ENCODE measurements at regions not wholly inside any gene's neighbourhood (a gene's known extent, or its start where the extent isn't known, plus 50 kb on each side); places are given as distances from the start of the nearest gene placed in this dataset.

DNA sequence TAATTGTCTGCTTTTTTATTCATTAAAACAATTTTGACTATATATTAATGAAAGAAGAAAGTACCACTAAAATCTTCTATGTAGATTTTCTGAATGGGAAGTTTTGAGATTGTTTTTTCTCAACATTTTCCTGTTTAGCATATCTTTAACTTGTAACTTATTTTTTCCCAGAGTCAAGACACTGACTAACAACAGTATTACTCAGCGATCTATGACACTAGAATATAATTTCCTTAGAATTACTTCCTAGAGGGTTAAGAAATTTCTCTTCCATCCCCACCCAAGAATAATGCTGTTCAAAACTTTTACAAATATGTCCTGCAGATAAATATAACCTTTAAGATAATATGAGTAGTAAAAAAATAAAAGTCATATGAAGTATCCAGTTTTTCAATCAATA, 218.2 kb upstream of the NR5A2 start:
- Mint-ChIP-seq H3K9me3 (ENCODE audit: low read depth) (no peaks in the 10 kb centered on the region), H3K4me3 (ENCODE audit: low read depth) (no peak overlapping the region), H3K36me3 (ENCODE audit: insufficient read depth) (no peaks in the 10 kb centered on the region), H3K27ac (no peak overlapping the region), H3K4me1 (ENCODE audit: low read depth) (peaks cover 1% of the 10 kb centered on the region), H3K27me3 (no peaks in the 10 kb centered on the region)
- TF ChIP-seq, protein P1, sequence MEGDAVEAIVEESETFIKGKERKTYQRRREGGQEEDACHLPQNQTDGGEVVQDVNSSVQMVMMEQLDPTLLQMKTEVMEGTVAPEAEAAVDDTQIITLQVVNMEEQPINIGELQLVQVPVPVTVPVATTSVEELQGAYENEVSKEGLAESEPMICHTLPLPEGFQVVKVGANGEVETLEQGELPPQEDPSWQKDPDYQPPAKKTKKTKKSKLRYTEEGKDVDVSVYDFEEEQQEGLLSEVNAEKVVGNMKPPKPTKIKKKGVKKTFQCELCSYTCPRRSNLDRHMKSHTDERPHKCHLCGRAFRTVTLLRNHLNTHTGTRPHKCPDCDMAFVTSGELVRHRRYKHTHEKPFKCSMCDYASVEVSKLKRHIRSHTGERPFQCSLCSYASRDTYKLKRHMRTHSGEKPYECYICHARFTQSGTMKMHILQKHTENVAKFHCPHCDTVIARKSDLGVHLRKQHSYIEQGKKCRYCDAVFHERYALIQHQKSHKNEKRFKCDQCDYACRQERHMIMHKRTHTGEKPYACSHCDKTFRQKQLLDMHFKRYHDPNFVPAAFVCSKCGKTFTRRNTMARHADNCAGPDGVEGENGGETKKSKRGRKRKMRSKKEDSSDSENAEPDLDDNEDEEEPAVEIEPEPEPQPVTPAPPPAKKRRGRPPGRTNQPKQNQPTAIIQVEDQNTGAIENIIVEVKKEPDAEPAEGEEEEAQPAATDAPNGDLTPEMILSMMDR (IDR thresholded peaks at IDR 0.05; ENCODE audit: unreplicated experiment), result no peak
- no peak for DNase-seq (ENCODE audit: low spot score, unreplicated experiment)

DNA sequence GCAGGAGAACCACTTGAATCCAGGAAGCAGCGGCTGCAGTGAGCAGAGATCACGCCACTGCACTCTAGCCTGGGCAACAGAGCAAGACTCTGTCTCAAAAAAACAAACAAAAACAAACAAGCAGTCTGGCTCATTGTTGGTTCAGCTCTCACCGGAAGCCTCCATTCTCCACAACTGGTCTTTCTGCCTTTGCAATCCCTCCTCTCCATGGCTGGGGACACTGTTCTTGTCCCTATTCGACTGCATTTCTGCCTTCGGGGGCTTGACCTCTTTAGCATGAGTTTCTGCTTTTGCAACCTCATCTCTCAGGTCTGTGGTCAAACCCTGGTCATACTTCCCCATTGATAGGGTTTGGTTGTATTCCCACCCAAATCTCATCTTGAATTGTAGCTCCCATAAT, 216.3 kb upstream of the NR5A2 start:
- H3K27me3 Mint-ChIP-seq, result no peaks in the 10 kb centered on the region
- H3K9me3 Mint-ChIP-seq (ENCODE audit: low read depth), result no peaks in the 10 kb centered on the region
- H3K4me3 Mint-ChIP-seq (ENCODE audit: low read depth), result no peak overlapping the region
- H3K36me3 Mint-ChIP-seq (ENCODE audit: insufficient read depth), result no peaks in the 10 kb centered on the region
- no peak for DNase-seq (ENCODE audit: low spot score, unreplicated experiment)
- no peak overlapping the region for H3K27ac Mint-ChIP-seq
- H3K4me1 Mint-ChIP-seq (ENCODE audit: low read depth), result no peaks in the 10 kb centered on the region
- TF ChIP-seq, protein P1 (IDR thresholded peaks at IDR 0.05; ENCODE audit: unreplicated experiment), result no peak

DNA sequence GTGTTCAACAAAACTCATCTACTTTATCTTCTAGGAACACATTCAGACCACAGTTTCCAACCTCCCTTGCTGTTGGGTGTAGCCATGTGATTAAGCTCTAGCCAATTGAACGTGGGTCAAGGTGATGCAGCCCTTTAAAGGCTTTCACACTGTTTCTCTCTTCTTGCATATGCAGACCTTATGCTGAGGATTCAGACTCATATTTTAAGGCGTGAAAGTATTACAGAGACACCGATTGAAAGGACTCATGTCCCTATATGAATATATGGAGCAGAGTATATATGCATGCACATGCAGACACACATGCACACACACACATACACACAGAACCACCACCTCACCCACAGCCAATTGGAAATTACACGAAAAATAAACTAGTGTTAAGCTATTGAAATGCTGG, 214.3 kb upstream of the NR5A2 start:
- no peak for DNase-seq (ENCODE audit: low spot score, unreplicated experiment)
- Mint-ChIP-seq H3K4me1 (ENCODE audit: low read depth) (no peaks in the 10 kb centered on the region), H3K4me3 (ENCODE audit: low read depth) (no peak overlapping the region), H3K27ac (no peak overlapping the region), H3K27me3 (no peaks in the 10 kb centered on the region), H3K9me3 (ENCODE audit: low read depth) (no peaks in the 10 kb centered on the region), H3K36me3 (ENCODE audit: insufficient read depth) (no peaks in the 10 kb centered on the region)
- TF ChIP-seq, protein P1 (IDR thresholded peaks at IDR 0.05; ENCODE audit: unreplicated experiment), result no peak

DNA sequence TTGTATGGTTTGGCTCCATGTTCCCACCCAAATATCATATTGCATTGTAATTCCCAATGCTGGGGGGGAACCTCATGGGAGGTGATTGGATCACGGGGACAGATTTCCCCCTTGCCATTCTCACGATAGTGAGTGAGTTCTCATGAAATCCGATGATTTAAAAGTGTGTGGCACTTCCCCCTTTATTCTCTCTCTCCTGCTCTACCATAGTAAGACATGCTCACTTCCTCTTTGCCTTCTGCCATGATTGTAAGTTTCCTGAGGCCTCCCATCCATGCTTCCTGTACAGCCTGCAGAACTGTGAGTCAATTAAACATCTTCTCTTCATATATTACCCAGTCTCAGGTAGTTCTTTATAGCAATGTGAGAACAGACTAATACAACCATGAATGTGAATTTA, 211.6 kb upstream of the NR5A2 start:
- H3K27me3 Mint-ChIP-seq, result no peaks in the 10 kb centered on the region
- peaks cover 1% of the 10 kb centered on the region for H3K4me1 Mint-ChIP-seq (ENCODE audit: low read depth)
- no peaks in the 10 kb centered on the region for H3K36me3 Mint-ChIP-seq (ENCODE audit: insufficient read depth)
- no peak overlapping the region for H3K27ac Mint-ChIP-seq
- H3K9me3 Mint-ChIP-seq (ENCODE audit: low read depth), result no peaks in the 10 kb centered on the region
- TF ChIP-seq, protein P1 (IDR thresholded peaks at IDR 0.05; ENCODE audit: unreplicated experiment), result no peak
- H3K4me3 Mint-ChIP-seq (ENCODE audit: low read depth), result no peak overlapping the region
- no peak for DNase-seq (ENCODE audit: low spot score, unreplicated experiment)

DNA sequence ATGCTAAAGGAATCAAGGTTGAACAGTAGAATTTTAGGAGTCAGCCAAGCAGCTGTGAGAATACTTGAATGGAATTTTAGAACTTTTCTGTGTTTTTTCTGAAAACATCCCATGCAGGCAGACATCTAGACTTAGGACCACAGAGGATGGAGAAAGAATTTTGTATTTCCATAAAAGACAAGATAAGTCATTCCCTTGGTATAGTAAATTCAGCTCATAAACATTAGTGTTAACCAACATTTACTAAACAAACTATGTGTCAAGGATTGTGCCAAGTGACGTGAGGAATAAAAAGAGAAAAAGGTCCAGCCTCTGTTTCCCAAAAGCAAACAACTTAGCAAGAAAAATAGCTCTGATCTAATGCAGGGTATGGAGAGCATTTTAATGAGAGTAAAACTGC, 210.2 kb upstream of the NR5A2 start:
- H3K27me3 Mint-ChIP-seq, result no peaks in the 10 kb centered on the region
- H3K36me3 Mint-ChIP-seq (ENCODE audit: insufficient read depth), result no peaks in the 10 kb centered on the region
- TF ChIP-seq, protein P1 (IDR thresholded peaks at IDR 0.05; ENCODE audit: unreplicated experiment), result no peak
- no peak overlapping the region for H3K27ac Mint-ChIP-seq
- H3K4me1 Mint-ChIP-seq (ENCODE audit: low read depth), result peaks cover 7% of the 10 kb centered on the region
- H3K4me3 Mint-ChIP-seq (ENCODE audit: low read depth), result no peak overlapping the region
- no peak for DNase-seq (ENCODE audit: low spot score, unreplicated experiment)
- no peaks in the 10 kb centered on the region for H3K9me3 Mint-ChIP-seq (ENCODE audit: low read depth)
